Ishikawa (cell line): ENCODE measurements at regions not wholly inside any gene's neighbourhood (a gene's known extent, or its start where the extent isn't known, plus 50 kb on each side); places are given as distances from the start of the nearest gene placed in this dataset.

Source experiments
- CEBPB ChIP-seq: IDR thresholded peaks from 2 replicates; pipeline ENCODE4 v1.6.1; 2012
- CREB1 ChIP-seq: IDR thresholded peaks from 2 replicates; pipeline ENCODE4 v1.6.1; 2012; ENCODE audit warnings: low read depth
- EGR1 ChIP-seq: IDR thresholded peaks from 2 replicates; pipeline ENCODE4 v1.6.1; 2012
- EP300 ChIP-seq: IDR thresholded peaks from 2 replicates; pipeline ENCODE4 v1.6.1; 2012; ENCODE audit warnings: borderline replicate concordance
- FOXM1 ChIP-seq: IDR thresholded peaks from 2 replicates; pipeline ENCODE4 v1.6.1; 2012; ENCODE audit warnings: low read depth, borderline replicate concordance
- MAX ChIP-seq: IDR thresholded peaks from 2 replicates; pipeline ENCODE4 v1.6.1; 2012
- NFIC ChIP-seq: IDR thresholded peaks from 2 replicates; pipeline ENCODE4 v1.6.1; 2012
- RAD21 ChIP-seq: IDR thresholded peaks from 2 replicates; pipeline ENCODE4 v1.6.1; 2012; ENCODE audit warnings: low read depth
- REST ChIP-seq: IDR thresholded peaks from 2 replicates; pipeline ENCODE4 v1.6.1; 2012; ENCODE audit warnings: low read depth, mild to moderate bottlenecking
- TAF1 ChIP-seq: IDR thresholded peaks from 2 replicates; pipeline ENCODE4 v1.6.1; 2012; ENCODE audit warnings: low read depth, mild to moderate bottlenecking
- TCF12 ChIP-seq: IDR thresholded peaks from 2 replicates; pipeline ENCODE4 v1.6.1; 2012; ENCODE audit warnings: low read depth
- TEAD4 ChIP-seq: IDR thresholded peaks from 2 replicates; pipeline ENCODE4 v1.6.1; 2012
- USF1 ChIP-seq: IDR thresholded peaks from 2 replicates; pipeline ENCODE4 v1.6.1; 2012
- YY1 ChIP-seq: IDR thresholded peaks from 2 replicates; pipeline ENCODE4 v1.6.1; 2012; ENCODE audit warnings: low read depth
- ZBTB7A ChIP-seq: IDR thresholded peaks from 2 replicates; pipeline ENCODE4 v1.6.1; 2012; ENCODE audit warnings: low read depth

GRCh38 chr2:226124548-226125011 is 675.0 kb downstream of the IRS1 start:
- TF ChIP-seq NFIC (no peak), CEBPB (no peak), REST (no peak), YY1 (no peak), USF1 (no peak)

- TF ChIP-seq EGR1 (no peak), EP300 (no peak), RAD21 (no peak), ZBTB7A (no peak), YY1 (no peak), NFIC (no peak), MAX (no peak), CREB1 (no peak), TAF1 (no peak), CEBPB (no peak), FOXM1 (no peak), TCF12 (no peak), USF1 (no peak), REST (no peak), TEAD4 (no peak)
Measured at GRCh38 chr2:226123300-226123699, 676.3 kb downstream of the IRS1 start.

- TF ChIP-seq EP300 (no peak), FOXM1 (no peak), TCF12 (no peak), CREB1 (no peak), USF1 (no peak), TAF1 (no peak), NFIC (no peak), CEBPB (no peak), ZBTB7A (no peak), MAX (no peak), RAD21 (no peak), YY1 (no peak), REST (no peak)
Measured at GRCh38 chr2:226122041-226122440, 677.6 kb downstream of the IRS1 start.

- TF ChIP-seq USF1 (no peak), TAF1 (no peak), TEAD4 (no peak), MAX (no peak), CEBPB (no peak), TCF12 (no peak), CREB1 (no peak), FOXM1 (no peak), ZBTB7A (no peak), REST (no peak), YY1 (no peak)
Measured at GRCh38 chr2:226121046-226121738, 678.4 kb downstream of the IRS1 start.
